ENCODE measurements at regions not wholly inside any gene's neighbourhood (a gene's known extent, or its start where the extent isn't known, plus 50 kb on each side); places are given as distances from the start of the nearest gene placed in this dataset.

DNA sequence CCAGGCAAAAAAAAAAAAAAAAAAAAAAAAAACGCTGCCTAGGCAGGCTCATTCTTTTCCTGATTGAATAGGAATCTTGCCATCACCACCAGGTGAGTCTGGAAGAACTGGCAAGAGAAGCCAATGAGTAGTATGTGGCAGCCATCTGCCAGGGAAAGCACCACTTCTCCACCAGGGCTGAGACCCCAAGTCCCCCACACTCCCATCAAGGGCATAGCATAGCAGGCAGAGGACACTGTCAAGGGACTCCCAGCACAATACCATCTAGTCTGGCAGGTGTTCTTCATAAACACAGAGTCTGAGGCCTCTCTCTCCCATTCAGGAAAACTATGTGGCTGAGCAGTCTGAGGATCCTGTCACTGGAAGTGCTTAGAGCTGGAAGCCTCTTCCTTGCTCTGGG is 538.1 kb upstream of the DSEL start:
- TF ChIP-seq, protein P1, sequence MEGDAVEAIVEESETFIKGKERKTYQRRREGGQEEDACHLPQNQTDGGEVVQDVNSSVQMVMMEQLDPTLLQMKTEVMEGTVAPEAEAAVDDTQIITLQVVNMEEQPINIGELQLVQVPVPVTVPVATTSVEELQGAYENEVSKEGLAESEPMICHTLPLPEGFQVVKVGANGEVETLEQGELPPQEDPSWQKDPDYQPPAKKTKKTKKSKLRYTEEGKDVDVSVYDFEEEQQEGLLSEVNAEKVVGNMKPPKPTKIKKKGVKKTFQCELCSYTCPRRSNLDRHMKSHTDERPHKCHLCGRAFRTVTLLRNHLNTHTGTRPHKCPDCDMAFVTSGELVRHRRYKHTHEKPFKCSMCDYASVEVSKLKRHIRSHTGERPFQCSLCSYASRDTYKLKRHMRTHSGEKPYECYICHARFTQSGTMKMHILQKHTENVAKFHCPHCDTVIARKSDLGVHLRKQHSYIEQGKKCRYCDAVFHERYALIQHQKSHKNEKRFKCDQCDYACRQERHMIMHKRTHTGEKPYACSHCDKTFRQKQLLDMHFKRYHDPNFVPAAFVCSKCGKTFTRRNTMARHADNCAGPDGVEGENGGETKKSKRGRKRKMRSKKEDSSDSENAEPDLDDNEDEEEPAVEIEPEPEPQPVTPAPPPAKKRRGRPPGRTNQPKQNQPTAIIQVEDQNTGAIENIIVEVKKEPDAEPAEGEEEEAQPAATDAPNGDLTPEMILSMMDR (IDR thresholded peaks at IDR 0.05; ENCODE audit: insufficient read depth, low read length, poor library complexity, severe bottlenecking): no peak
- Histone ChIP-seq H3K36me3 (ENCODE audit: control insufficient read depth, insufficient read depth, low read length) (no peaks in the 10 kb centered on the region), H3K4me3 (replicated peaks; ENCODE audit: low read depth, low read length) (no peak overlapping the region), H3K27me3 (replicated peaks; ENCODE audit: control insufficient read depth, insufficient read depth, low read length) (no peaks in the 10 kb centered on the region)
- DNase-seq (ENCODE audit: extremely low read depth, insufficient read length): no peak

DNA sequence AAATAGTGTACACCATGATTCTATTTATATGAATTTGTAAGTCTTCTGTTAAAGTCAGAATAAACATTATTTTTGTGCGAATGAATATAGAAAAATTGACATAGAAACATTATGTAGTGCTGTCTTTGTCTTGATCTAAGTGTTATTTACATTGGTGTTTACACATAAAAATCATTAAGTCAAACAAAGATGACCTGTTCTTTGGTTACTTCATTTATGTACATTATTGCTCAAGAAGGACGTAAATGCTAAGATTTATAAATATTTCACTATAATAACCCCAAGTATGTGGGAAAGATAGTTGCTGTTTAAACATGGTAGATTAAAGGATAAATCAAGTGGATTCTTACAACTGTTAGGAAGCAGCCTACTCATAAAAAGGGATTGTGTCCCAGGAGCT is 536.8 kb upstream of the DSEL start:
- no peak for DNase-seq (ENCODE audit: extremely low read depth, insufficient read length)
- no peaks in the 10 kb centered on the region for H3K36me3 ChIP-seq (ENCODE audit: control insufficient read depth, insufficient read depth, low read length)
- TF ChIP-seq, protein P1 (IDR thresholded peaks at IDR 0.05; ENCODE audit: insufficient read depth, low read length, poor library complexity, severe bottlenecking): no peak
- no peak overlapping the region for H3K4me3 ChIP-seq (replicated peaks; ENCODE audit: low read depth, low read length)
- no peaks in the 10 kb centered on the region for H3K27me3 ChIP-seq (replicated peaks; ENCODE audit: control insufficient read depth, insufficient read depth, low read length)

DNA sequence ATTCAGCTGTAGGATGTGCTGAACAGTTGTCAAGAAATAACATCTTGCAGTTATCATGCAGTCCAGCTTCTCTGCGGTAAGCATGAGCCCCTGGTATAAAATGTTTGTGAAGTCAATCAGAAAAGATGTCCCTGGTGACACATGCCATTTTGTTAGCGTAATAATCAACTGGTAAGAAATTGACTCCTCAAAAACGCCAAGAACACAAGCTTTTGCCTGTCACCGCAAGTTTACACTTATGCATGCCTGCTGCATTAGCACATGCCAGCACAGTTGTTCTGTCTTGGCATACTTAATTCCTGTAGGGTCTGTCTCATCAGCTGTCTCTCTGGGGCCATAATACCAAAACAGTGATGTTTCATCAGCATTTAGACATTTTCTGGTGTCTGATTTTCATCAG is 524.8 kb upstream of the DSEL start:
- Histone ChIP-seq H3K4me3 (replicated peaks; ENCODE audit: low read depth, low read length) (no peak overlapping the region), H3K27me3 (replicated peaks; ENCODE audit: control insufficient read depth, insufficient read depth, low read length) (no peaks in the 10 kb centered on the region), H3K36me3 (ENCODE audit: control insufficient read depth, insufficient read depth, low read length) (no peaks in the 10 kb centered on the region)
- no peak for DNase-seq (ENCODE audit: extremely low read depth, insufficient read length)
- TF ChIP-seq, protein P1 (IDR thresholded peaks at IDR 0.05; ENCODE audit: insufficient read depth, low read length, poor library complexity, severe bottlenecking): no peak

DNA sequence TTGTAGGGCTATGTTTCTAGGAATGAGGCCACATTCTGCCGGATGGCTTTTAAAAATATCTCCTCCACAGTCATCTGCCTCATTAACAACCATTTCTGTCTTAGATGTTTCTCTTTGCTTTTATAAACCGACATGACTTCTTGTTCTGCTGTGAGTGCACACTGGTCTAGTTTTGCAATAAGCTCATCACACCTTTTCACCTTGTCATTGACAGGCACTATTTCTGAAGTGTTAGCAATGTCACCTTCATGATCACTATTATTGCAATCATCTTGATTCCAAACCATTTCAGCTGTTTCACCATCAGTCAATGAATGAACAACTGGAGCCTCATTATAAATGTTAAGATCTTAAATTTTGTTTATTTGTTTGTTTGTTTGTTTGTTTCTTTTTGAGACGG is 523.7 kb upstream of the DSEL start:
- TF ChIP-seq, protein P1 (IDR thresholded peaks at IDR 0.05; ENCODE audit: insufficient read depth, low read length, poor library complexity, severe bottlenecking): no peak
- Histone ChIP-seq H3K36me3 (ENCODE audit: control insufficient read depth, insufficient read depth, low read length) (no peaks in the 10 kb centered on the region), H3K27me3 (replicated peaks; ENCODE audit: control insufficient read depth, insufficient read depth, low read length) (no peaks in the 10 kb centered on the region)

DNA sequence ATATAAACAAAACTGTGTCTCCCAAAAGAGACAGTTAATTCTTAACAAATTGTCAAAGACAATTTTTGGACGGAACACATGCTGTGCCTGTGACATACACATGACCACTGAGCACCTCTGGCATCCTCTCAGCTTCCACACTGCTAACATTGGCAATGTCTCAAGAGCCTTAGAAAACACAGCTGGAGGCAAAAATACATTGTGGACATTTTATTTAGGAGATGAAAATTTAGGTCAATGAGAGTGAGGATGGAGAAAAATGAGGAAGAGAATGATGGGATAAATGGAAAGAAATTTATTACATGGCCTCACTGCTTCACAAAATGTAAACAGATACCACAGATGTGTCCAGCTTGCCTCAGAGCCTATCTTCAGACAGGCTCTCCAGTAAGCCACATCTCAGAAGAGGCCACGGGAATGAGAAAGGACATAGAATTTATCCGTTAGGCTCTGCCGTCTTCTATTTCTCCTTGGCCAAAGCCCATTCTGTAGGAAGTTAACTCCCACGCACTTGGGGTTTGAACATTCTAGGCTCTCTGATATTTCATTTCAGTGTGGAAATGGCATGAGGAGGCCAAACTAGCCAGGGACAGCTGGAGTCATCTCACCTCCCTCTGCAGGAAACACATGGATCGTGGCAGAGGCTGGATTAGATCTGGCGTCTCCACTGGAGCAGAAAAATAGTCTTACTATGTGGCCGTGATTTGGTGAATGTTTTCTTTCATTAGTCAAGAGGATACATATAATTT is 519.4 kb upstream of the DSEL start:
- H3K4me3 ChIP-seq (replicated peaks; ENCODE audit: low read depth, low read length): no peak overlapping the region
- DNase-seq (ENCODE audit: extremely low read depth, insufficient read length): no peak
- TF ChIP-seq, protein P1 (IDR thresholded peaks at IDR 0.05; ENCODE audit: insufficient read depth, low read length, poor library complexity, severe bottlenecking): no peak

More for the DNA sequence above, 523.7 kb upstream of the DSEL start:
- no peak overlapping the region for H3K4me3 ChIP-seq (replicated peaks; ENCODE audit: low read depth, low read length)
- no peak for DNase-seq (ENCODE audit: extremely low read depth, insufficient read length)

DNA sequence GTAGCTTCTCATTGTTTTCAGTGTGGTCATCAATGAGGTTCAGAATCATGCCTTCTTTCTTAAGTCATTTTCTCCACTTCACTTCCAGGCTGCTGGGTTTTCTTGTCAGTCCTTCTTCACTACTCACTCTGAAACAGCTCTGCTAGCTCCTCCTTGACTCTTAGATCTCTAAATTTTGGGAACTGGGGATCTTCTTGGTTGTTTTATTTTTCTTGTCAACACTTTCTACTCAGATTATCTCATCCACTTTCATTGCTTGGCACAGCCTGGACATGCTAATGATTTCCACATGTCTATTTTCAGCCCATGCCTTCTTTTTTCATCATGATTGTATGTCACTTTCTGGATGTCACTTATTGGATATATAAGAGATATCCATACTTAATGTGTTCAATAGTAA is 517.8 kb upstream of the DSEL start:
- Histone ChIP-seq H3K4me3 (replicated peaks; ENCODE audit: low read depth, low read length) (no peak overlapping the region), H3K36me3 (ENCODE audit: control insufficient read depth, insufficient read depth, low read length) (no peaks in the 10 kb centered on the region), H3K27me3 (replicated peaks; ENCODE audit: control insufficient read depth, insufficient read depth, low read length) (no peaks in the 10 kb centered on the region)
- TF ChIP-seq, protein P1 (IDR thresholded peaks at IDR 0.05; ENCODE audit: insufficient read depth, low read length, poor library complexity, severe bottlenecking): no peak
- DNase-seq (ENCODE audit: extremely low read depth, insufficient read length): no peak

More for the DNA sequence above, 519.4 kb upstream of the DSEL start:
- H3K27me3 ChIP-seq (replicated peaks; ENCODE audit: control insufficient read depth, insufficient read depth, low read length): no peaks in the 10 kb centered on the region
- no peaks in the 10 kb centered on the region for H3K36me3 ChIP-seq (ENCODE audit: control insufficient read depth, insufficient read depth, low read length)

All from GM06990 (cell line).